ENCODE measurements at regions not wholly inside any gene's neighbourhood (a gene's known extent, or its start where the extent isn't known, plus 50 kb on each side); places are given as distances from the start of the nearest gene placed in this dataset.

DNA sequence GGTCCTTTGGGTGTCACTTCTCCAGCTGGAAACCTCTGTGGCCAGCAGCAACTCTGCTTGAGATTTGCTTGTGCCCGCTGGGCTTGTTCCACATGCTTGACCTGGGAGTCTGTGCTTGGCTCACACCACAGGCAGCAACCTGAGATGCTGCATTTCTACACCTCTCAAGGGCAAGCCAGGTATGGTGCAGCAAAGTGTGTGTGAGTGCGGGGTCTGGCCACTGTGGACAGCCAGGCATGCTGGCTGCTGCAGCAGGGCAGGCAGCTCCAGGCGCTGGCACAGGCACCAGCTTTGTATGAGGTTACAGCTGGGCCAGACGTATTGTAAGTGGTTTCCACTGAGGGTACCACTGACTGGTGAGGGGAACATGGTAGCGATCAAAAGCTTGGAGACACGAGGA, 242.0 kb downstream of the PTGER3 start:
- TF ChIP-seq SNIP1 (IDR thresholded peaks at IDR 0.05; ENCODE audit: low read depth) (no peak), POLR2AphosphoS5 (IDR thresholded peaks at IDR 0.05; ENCODE audit: control insufficient read depth, insufficient read depth, low read depth, low read length) (no peak), CREB1 (IDR thresholded peaks at IDR 0.05) (no peak), CREB1 (CRISPR knock-in tag; IDR thresholded peaks at IDR 0.05) (no peak), ZNF253 (CRISPR knock-in tag; conservative IDR thresholded peaks at IDR 0.05) (no peak), SIX5 (IDR thresholded peaks at IDR 0.05; ENCODE audit: borderline replicate concordance in 1 of 2, insufficient read depth in 1 of 2, low read depth in 1 of 2, low read length in 2 of 2) (no peak), TSC22D4 (tag; IDR thresholded peaks at IDR 0.05) (no peak), JUN (IDR thresholded peaks at IDR 0.05; ENCODE audit: borderline replicate concordance, low read depth, low read length) (no peak), JUN (CRISPR knock-in tag; IDR thresholded peaks at IDR 0.05; ENCODE audit: borderline replicate concordance) (no peak), NCOA1 (IDR thresholded peaks at IDR 0.05; ENCODE audit: low read depth) (no peak)
- TF ChIP-seq, protein P1, sequence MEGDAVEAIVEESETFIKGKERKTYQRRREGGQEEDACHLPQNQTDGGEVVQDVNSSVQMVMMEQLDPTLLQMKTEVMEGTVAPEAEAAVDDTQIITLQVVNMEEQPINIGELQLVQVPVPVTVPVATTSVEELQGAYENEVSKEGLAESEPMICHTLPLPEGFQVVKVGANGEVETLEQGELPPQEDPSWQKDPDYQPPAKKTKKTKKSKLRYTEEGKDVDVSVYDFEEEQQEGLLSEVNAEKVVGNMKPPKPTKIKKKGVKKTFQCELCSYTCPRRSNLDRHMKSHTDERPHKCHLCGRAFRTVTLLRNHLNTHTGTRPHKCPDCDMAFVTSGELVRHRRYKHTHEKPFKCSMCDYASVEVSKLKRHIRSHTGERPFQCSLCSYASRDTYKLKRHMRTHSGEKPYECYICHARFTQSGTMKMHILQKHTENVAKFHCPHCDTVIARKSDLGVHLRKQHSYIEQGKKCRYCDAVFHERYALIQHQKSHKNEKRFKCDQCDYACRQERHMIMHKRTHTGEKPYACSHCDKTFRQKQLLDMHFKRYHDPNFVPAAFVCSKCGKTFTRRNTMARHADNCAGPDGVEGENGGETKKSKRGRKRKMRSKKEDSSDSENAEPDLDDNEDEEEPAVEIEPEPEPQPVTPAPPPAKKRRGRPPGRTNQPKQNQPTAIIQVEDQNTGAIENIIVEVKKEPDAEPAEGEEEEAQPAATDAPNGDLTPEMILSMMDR (IDR thresholded peaks at IDR 0.05 in 2 of 3, conservative IDR thresholded peaks at IDR 0.05 in 1 of 3; ENCODE audit: insufficient read depth in 2 of 3, low read depth in 1 of 3, low read length in 3 of 3): no peak
- TF ChIP-seq, protein P2, sequence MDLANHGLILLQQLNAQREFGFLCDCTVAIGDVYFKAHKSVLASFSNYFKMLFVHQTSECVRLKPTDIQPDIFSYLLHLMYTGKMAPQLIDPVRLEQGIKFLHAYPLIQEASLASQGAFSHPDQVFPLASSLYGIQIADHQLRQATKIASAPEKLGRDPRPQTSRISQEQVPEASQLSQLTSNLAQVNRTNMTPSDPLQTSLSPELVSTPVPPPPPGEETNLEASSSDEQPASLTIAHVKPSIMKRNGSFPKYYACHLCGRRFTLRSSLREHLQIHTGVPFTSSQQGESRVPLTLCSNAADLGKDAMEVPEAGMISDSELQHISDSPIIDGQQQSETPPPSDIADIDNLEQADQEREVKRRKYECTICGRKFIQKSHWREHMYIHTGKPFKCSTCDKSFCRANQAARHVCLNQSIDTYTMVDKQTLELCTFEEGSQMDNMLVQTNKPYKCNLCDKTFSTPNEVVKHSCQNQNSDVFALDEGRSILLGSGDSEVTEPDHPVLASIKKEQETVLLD (IDR thresholded peaks at IDR 0.05): no peak

Measured in K562 (cell line).